WTC11 (cell line): ENCODE measurements at regions not wholly inside any gene's neighbourhood (a gene's known extent, or its start where the extent isn't known, plus 50 kb on each side); places are given as distances from the start of the nearest gene placed in this dataset.

Experiments used
- CTCF ChIP-seq: fragments of 200-600 bp; IDR thresholded peaks from 2 replicates; pipeline ENCODE4 v1.8.0; 2022; ENCODE audit warnings: antibody characterized with exemption
- ELF4 ChIP-seq: sonication (generic); formaldehyde crosslinking; IDR thresholded peaks from 2 replicates; pipeline ENCODE4 v1.8.1; 2022; ENCODE audit warnings: low read depth, mild to moderate bottlenecking, moderate library complexity, missing genetic modification reagents
- ETV6 ChIP-seq: sonication (generic); formaldehyde crosslinking; IDR thresholded peaks from 2 replicates; pipeline ENCODE4 v1.8.1; 2022; ENCODE audit warnings: mild to moderate bottlenecking, missing genetic modification reagents
- FOXP4 ChIP-seq: sonication (generic); formaldehyde crosslinking; IDR thresholded peaks from 2 replicates; pipeline ENCODE4 v1.8.0; 2022; ENCODE audit warnings: mild to moderate bottlenecking, missing genetic modification reagents
- JUN ChIP-seq: sonication (generic); formaldehyde crosslinking; IDR thresholded peaks from 2 replicates; pipeline ENCODE4 v1.8.0; 2023; ENCODE audit warnings: mild to moderate bottlenecking, missing genetic modification reagents
- MAX ChIP-seq: sonication (generic); formaldehyde crosslinking; IDR thresholded peaks from 2 replicates; pipeline ENCODE4 v1.8.0; 2022; ENCODE audit warnings: mild to moderate bottlenecking, missing genetic modification reagents
- MXD4 ChIP-seq: fragments of 250-450 bp; sonication (Bioruptor Pico); IDR thresholded peaks from 2 replicates; pipeline ENCODE4 v1.8.0; 2021; ENCODE audit warnings: mild to moderate bottlenecking, moderate library complexity, borderline replicate concordance
- NFYB ChIP-seq: sonication (generic); formaldehyde crosslinking; conservative IDR thresholded peaks from 2 replicates; pipeline ENCODE4 v1.8.0; 2022; ENCODE audit warnings: low read depth, missing genetic modification reagents
- SP1 ChIP-seq: sonication (generic); formaldehyde crosslinking; conservative IDR thresholded peaks from 2 replicates; pipeline ENCODE4 v1.8.1; 2022; ENCODE audit warnings: missing genetic modification reagents
- ZBTB21 ChIP-seq: sonication (generic); formaldehyde crosslinking; IDR thresholded peaks from 2 replicates; pipeline ENCODE4 v1.8.1; 2023; ENCODE audit warnings: mild to moderate bottlenecking, missing genetic modification reagents, borderline replicate concordance
- ZNF232 ChIP-seq: sonication (generic); formaldehyde crosslinking; IDR thresholded peaks from 2 replicates; pipeline ENCODE4 v1.8.0; 2022; ENCODE audit warnings: mild to moderate bottlenecking, missing genetic modification reagents

- TF ChIP-seq CTCF (no peak), NFYB (CRISPR knock-in tag) (no peak), ETV6 (CRISPR knock-in tag) (no peak), SP1 (CRISPR knock-in tag) (no peak), ELF4 (no peak), FOXP4 (CRISPR knock-in tag) (no peak), MXD4 (CRISPR knock-in tag) (no peak), MAX (no peak), JUN (no peak), ZNF232 (CRISPR knock-in tag) (no peak), ZBTB21 (CRISPR knock-in tag) (no peak)
These were observed 508.6 kb downstream of the RWDD3 start for GRCh38 chr1:95742591-95743089.
